Body of pancreas (tissue), 4 donors: ENCODE measurements at regions not wholly inside any gene's neighbourhood (a gene's known extent, or its start where the extent isn't known, plus 50 kb on each side); places are given as distances from the start of the nearest gene placed in this dataset.

Experiments used
- POLR2A ChIP-seq, 3 donors: fragments of 450-650 bp; IDR thresholded peaks; one replicate each; pipeline ENCODE4 v1.6.1; 2016; ENCODE audit warnings: antibody characterized with exemption in 3 of 3, mild to moderate bottlenecking in 2 of 3
- TF ChIP-seq, protein P1 (sequence below), 7 experiments: fragments of 450-650 bp in 4 of 7; fragments of 200-600 bp in 3 of 7; sonication (generic) in 3 of 7; IDR thresholded peaks; one replicate each; pipeline ENCODE4 v1.5.1; 2016 to 2019; ENCODE audit warnings: antibody characterized with exemption in 7 of 7

- TF ChIP-seq, protein P1, sequence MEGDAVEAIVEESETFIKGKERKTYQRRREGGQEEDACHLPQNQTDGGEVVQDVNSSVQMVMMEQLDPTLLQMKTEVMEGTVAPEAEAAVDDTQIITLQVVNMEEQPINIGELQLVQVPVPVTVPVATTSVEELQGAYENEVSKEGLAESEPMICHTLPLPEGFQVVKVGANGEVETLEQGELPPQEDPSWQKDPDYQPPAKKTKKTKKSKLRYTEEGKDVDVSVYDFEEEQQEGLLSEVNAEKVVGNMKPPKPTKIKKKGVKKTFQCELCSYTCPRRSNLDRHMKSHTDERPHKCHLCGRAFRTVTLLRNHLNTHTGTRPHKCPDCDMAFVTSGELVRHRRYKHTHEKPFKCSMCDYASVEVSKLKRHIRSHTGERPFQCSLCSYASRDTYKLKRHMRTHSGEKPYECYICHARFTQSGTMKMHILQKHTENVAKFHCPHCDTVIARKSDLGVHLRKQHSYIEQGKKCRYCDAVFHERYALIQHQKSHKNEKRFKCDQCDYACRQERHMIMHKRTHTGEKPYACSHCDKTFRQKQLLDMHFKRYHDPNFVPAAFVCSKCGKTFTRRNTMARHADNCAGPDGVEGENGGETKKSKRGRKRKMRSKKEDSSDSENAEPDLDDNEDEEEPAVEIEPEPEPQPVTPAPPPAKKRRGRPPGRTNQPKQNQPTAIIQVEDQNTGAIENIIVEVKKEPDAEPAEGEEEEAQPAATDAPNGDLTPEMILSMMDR (IDR thresholded peaks at IDR 0.05) = no peak
- no peak for TF ChIP-seq POLR2A (IDR thresholded peaks at IDR 0.05)
Measured at GRCh38 chr17:72307836-72308235, 187.0 kb downstream of the SOX9 start.
